ENCODE measurements at regions not wholly inside any gene's neighbourhood (a gene's known extent, or its start where the extent isn't known, plus 50 kb on each side); places are given as distances from the start of the nearest gene placed in this dataset.

DNA sequence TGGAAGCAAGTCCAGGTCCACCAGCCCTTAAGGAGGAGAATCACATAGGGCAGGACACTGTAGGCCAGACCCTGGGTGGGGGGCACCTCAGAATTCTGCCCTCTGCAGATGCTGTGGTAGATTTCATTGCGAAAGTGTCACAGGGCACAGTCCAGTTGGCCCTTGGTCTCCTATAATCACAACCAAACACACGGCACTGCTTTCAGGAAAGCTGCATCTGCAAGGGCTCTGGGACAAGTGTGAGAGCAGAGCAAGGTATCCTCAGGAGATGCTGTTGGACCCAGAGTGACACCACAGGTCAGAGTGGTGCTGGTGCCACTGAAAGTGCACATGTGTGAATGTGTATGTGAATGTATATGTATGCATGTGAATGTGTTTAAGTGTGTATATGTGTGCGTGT lies 88.6 kb upstream of the MBNL2 start:
- peaks cover 3 to 6% of the 10 kb centered on the region in 2 donors for H3K4me1 ChIP-seq (ENCODE audit: control insufficient read depth in 1 of 2, insufficient read depth in 2 of 2, low read length in 2 of 2)
- H3K9me3 ChIP-seq (ENCODE audit: control insufficient read depth in 1 of 2, low read length in 2 of 2), result no peaks in the 10 kb centered on the region
- H3K27ac ChIP-seq (ENCODE audit: low read depth, low read length), result no peak overlapping the region
- H3K4me3 ChIP-seq (ENCODE audit: low read depth in 1 of 2, low read length in 2 of 2), result no peak overlapping the region
- no peaks in the 10 kb centered on the region for H3K36me3 ChIP-seq (ENCODE audit: control insufficient read depth in 1 of 2, insufficient read depth in 2 of 2, low read length in 2 of 2)
- no peak overlapping the region for H3K9ac ChIP-seq (ENCODE audit: low read depth in 1 of 2, low read length in 2 of 2)
- no peaks in the 10 kb centered on the region for H3K27me3 ChIP-seq (ENCODE audit: control insufficient read depth in 1 of 2, insufficient read depth in 2 of 2, low read length in 2 of 2)

GRCh38 chr13:97133955-97134354 lies 88.2 kb upstream of the MBNL2 start:
- no peak overlapping the region for H3K4me3 ChIP-seq (ENCODE audit: low read depth in 1 of 2, low read length in 2 of 2)
- no peaks in the 10 kb centered on the region for H3K9me3 ChIP-seq (ENCODE audit: control insufficient read depth in 1 of 2, low read length in 2 of 2)
- H3K4me1 ChIP-seq (ENCODE audit: control insufficient read depth in 1 of 2, insufficient read depth in 2 of 2, low read length in 2 of 2), result peaks cover 3 to 6% of the 10 kb centered on the region in 2 donors
- no peak overlapping the region for H3K9ac ChIP-seq (ENCODE audit: low read depth in 1 of 2, low read length in 2 of 2)
- no peaks in the 10 kb centered on the region for H3K27me3 ChIP-seq (ENCODE audit: control insufficient read depth in 1 of 2, insufficient read depth in 2 of 2, low read length in 2 of 2)
- H3K36me3 ChIP-seq (ENCODE audit: control insufficient read depth in 1 of 2, insufficient read depth in 2 of 2, low read length in 2 of 2), result no peaks in the 10 kb centered on the region
- no peak overlapping the region for H3K27ac ChIP-seq (ENCODE audit: low read depth, low read length)

DNA sequence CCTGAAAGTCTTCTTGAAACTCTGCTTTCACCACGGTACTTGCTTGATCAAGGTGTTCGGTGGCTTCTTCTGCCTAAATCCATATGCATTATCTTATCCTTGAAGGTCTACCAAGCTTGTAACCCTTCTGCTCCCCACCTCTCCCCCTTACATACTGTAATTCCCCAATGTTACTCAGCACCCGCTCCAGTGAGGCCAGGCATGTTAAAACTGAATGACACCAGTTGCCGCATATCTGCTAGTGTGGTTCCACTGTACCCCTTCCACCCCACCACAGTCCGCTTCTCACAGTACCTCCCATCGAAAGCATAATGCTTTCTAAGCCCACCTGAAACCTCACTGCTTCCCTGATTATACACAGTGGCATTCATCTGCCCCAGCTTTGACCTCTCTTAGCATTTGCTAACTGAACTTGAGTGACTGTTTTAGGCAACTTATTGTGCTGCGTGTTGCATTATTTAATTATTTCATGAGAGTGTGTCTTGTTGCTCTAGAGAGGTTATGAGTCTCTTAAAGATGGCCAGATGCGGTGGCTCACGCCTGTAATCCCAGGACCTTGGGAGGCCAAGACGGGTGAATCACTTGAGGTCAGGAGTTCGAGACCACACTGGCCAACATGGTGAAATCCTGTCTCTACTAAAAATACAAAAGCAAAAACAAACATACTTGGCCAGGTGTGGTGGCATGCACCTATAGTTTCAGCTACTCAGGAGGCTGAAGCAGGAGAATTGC lies 87.6 kb upstream of the MBNL2 start:
- Histone ChIP-seq H3K4me1 (ENCODE audit: control insufficient read depth in 1 of 2, insufficient read depth in 2 of 2, low read length in 2 of 2) (peaks cover 3 to 6% of the 10 kb centered on the region in 2 donors), H3K27ac (ENCODE audit: low read depth, low read length) (no peak overlapping the region), H3K9me3 (ENCODE audit: control insufficient read depth in 1 of 2, low read length in 2 of 2) (no peaks in the 10 kb centered on the region), H3K27me3 (ENCODE audit: control insufficient read depth in 1 of 2, insufficient read depth in 2 of 2, low read length in 2 of 2) (no peaks in the 10 kb centered on the region), H3K36me3 (ENCODE audit: control insufficient read depth in 1 of 2, insufficient read depth in 2 of 2, low read length in 2 of 2) (no peaks in the 10 kb centered on the region), H3K9ac (ENCODE audit: low read depth in 1 of 2, low read length in 2 of 2) (no peak overlapping the region), H3K4me3 (ENCODE audit: low read depth in 1 of 2, low read length in 2 of 2) (no peak overlapping the region)

GRCh38 chr13:97135883-97136282 lies 86.2 kb upstream of the MBNL2 start:
- H3K4me3 ChIP-seq (ENCODE audit: low read depth in 1 of 2, low read length in 2 of 2), result no peak overlapping the region
- no peak overlapping the region for H3K27ac ChIP-seq (ENCODE audit: low read depth, low read length)
- H3K4me1 ChIP-seq (ENCODE audit: control insufficient read depth in 1 of 2, insufficient read depth in 2 of 2, low read length in 2 of 2), result peaks cover 8 to 12% of the 10 kb centered on the region in 2 donors
- H3K9me3 ChIP-seq (ENCODE audit: control insufficient read depth in 1 of 2, low read length in 2 of 2), result no peaks in the 10 kb centered on the region
- no peaks in the 10 kb centered on the region for H3K27me3 ChIP-seq (ENCODE audit: control insufficient read depth in 1 of 2, insufficient read depth in 2 of 2, low read length in 2 of 2)
- H3K9ac ChIP-seq (ENCODE audit: low read depth in 1 of 2, low read length in 2 of 2), result no peak overlapping the region
- H3K36me3 ChIP-seq (ENCODE audit: control insufficient read depth in 1 of 2, insufficient read depth in 2 of 2, low read length in 2 of 2), result no peaks in the 10 kb centered on the region

DNA sequence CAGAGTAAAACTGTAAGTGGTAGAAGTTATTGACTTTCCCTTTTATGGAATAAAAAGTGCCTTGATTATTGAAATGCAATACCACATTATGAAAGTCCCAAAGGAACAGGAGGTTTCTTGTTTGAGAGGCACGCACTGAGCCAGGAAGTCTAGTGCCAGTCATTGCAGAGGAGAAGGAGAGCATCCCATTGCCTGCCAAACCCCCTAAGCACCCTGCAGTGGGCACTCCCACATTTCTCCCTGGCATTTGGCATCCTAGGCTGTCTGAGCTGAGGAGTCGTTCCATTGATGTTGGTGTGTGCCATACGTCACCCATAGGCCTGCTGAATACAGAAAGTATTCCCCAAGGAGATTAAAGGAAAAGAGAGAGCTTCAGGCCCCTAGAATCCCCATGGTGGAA lies 85.7 kb upstream of the MBNL2 start:
- Histone ChIP-seq H3K4me3 (ENCODE audit: low read depth in 1 of 2, low read length in 2 of 2) (no peak overlapping the region), H3K36me3 (ENCODE audit: control insufficient read depth in 1 of 2, insufficient read depth in 2 of 2, low read length in 2 of 2) (no peaks in the 10 kb centered on the region), H3K27me3 (ENCODE audit: control insufficient read depth in 1 of 2, insufficient read depth in 2 of 2, low read length in 2 of 2) (no peaks in the 10 kb centered on the region), H3K9ac (ENCODE audit: low read depth in 1 of 2, low read length in 2 of 2) (no peak overlapping the region), H3K27ac (ENCODE audit: low read depth, low read length) (no peak overlapping the region), H3K4me1 (ENCODE audit: control insufficient read depth in 1 of 2, insufficient read depth in 2 of 2, low read length in 2 of 2) (peaks cover 11 to 17% of the 10 kb centered on the region in 2 donors), H3K9me3 (ENCODE audit: control insufficient read depth in 1 of 2, low read length in 2 of 2) (no peaks in the 10 kb centered on the region)

DNA sequence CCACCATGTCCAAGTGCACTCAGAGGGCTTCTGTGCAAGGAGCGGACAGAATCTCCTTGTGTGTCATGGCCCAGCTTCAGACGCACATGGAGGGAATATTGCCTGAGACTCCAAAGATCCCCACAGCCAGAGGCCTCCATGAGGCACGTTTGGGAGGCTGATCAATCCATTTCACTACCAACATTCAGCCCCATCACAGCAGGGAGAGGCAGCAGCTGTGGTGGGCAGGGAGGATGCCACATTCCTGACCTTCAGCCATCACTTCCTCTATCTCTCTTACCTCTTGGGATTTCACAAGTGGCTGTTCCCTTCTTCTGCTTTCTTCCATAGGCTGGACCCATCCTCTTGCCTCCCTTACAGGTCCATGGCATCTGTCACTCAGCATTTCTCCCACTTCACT lies 82.4 kb upstream of the MBNL2 start:
- H3K36me3 ChIP-seq (ENCODE audit: control insufficient read depth in 1 of 2, insufficient read depth in 2 of 2, low read length in 2 of 2), result no peaks in the 10 kb centered on the region
- H3K9ac ChIP-seq (ENCODE audit: low read depth in 1 of 2, low read length in 2 of 2), result no peak overlapping the region

GRCh38 chr13:97140131-97140530 lies 82.0 kb upstream of the MBNL2 start:
- no peak overlapping the region for H3K27ac ChIP-seq (ENCODE audit: low read depth, low read length)
- no peak overlapping the region for H3K4me3 ChIP-seq (ENCODE audit: low read depth in 1 of 2, low read length in 2 of 2)
- no peaks in the 10 kb centered on the region for H3K36me3 ChIP-seq (ENCODE audit: control insufficient read depth in 1 of 2, insufficient read depth in 2 of 2, low read length in 2 of 2)

More for the DNA sequence above, 82.4 kb upstream of the MBNL2 start:
- H3K4me1 ChIP-seq (ENCODE audit: control insufficient read depth in 1 of 2, insufficient read depth in 2 of 2, low read length in 2 of 2), result peaks cover 12 to 13% of the 10 kb centered on the region in 2 donors
- H3K9me3 ChIP-seq (ENCODE audit: control insufficient read depth in 1 of 2, low read length in 2 of 2), result no peaks in the 10 kb centered on the region
- H3K27ac ChIP-seq (ENCODE audit: low read depth, low read length), result no peak overlapping the region
- no peaks in the 10 kb centered on the region for H3K27me3 ChIP-seq (ENCODE audit: control insufficient read depth in 1 of 2, insufficient read depth in 2 of 2, low read length in 2 of 2)
- H3K4me3 ChIP-seq (ENCODE audit: low read depth in 1 of 2, low read length in 2 of 2), result no peak overlapping the region

DNA sequence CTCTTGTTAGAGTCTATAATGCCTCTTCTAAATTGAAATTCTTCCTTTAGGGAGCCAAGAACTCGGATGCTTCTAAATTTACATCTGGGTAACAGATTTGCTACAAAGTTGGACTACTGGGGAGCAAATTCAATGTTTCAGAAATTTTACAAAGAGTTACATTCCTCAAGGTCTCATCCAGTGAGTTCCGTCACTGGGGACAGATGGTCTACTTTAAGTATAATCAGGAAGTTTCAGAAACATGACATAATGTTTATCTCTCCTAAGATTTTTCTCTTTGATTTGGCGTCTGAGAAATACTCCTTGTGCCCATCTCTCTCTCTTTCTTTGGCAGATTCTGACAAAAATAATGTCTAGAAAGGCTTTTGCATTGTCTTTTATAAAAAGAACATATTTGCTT lies 81.5 kb upstream of the MBNL2 start:
- H3K4me1 ChIP-seq (ENCODE audit: control insufficient read depth in 1 of 2, insufficient read depth in 2 of 2, low read length in 2 of 2), result peaks cover 12 to 13% of the 10 kb centered on the region in 2 donors
- no peak overlapping the region for H3K9ac ChIP-seq (ENCODE audit: low read depth in 1 of 2, low read length in 2 of 2)
- no peak overlapping the region for H3K27ac ChIP-seq (ENCODE audit: low read depth, low read length)
- no peak overlapping the region for H3K4me3 ChIP-seq (ENCODE audit: low read depth in 1 of 2, low read length in 2 of 2)
- no peaks in the 10 kb centered on the region for H3K9me3 ChIP-seq (ENCODE audit: control insufficient read depth in 1 of 2, low read length in 2 of 2)
- H3K27me3 ChIP-seq (ENCODE audit: control insufficient read depth in 1 of 2, insufficient read depth in 2 of 2, low read length in 2 of 2), result no peaks in the 10 kb centered on the region
- no peaks in the 10 kb centered on the region for H3K36me3 ChIP-seq (ENCODE audit: control insufficient read depth in 1 of 2, insufficient read depth in 2 of 2, low read length in 2 of 2)

More at GRCh38 chr13:97140131-97140530, 82.0 kb upstream of the MBNL2 start:
- H3K9ac ChIP-seq (ENCODE audit: low read depth in 1 of 2, low read length in 2 of 2), result no peak overlapping the region
- H3K27me3 ChIP-seq (ENCODE audit: control insufficient read depth in 1 of 2, insufficient read depth in 2 of 2, low read length in 2 of 2), result no peaks in the 10 kb centered on the region
- H3K4me1 ChIP-seq (ENCODE audit: control insufficient read depth in 1 of 2, insufficient read depth in 2 of 2, low read length in 2 of 2), result peaks cover 12 to 13% of the 10 kb centered on the region in 2 donors
- no peaks in the 10 kb centered on the region for H3K9me3 ChIP-seq (ENCODE audit: control insufficient read depth in 1 of 2, low read length in 2 of 2)

GRCh38 chr13:97141097-97141496 lies 81.0 kb upstream of the MBNL2 start:
- Histone ChIP-seq H3K4me3 (ENCODE audit: low read depth in 1 of 2, low read length in 2 of 2) (no peak overlapping the region), H3K9me3 (ENCODE audit: control insufficient read depth in 1 of 2, low read length in 2 of 2) (no peaks in the 10 kb centered on the region), H3K9ac (ENCODE audit: low read depth in 1 of 2, low read length in 2 of 2) (no peak overlapping the region), H3K36me3 (ENCODE audit: control insufficient read depth in 1 of 2, insufficient read depth in 2 of 2, low read length in 2 of 2) (no peaks in the 10 kb centered on the region), H3K27me3 (ENCODE audit: control insufficient read depth in 1 of 2, insufficient read depth in 2 of 2, low read length in 2 of 2) (no peaks in the 10 kb centered on the region), H3K4me1 (ENCODE audit: control insufficient read depth in 1 of 2, insufficient read depth in 2 of 2, low read length in 2 of 2) (peaks cover 12 to 13% of the 10 kb centered on the region in 2 donors), H3K27ac (ENCODE audit: low read depth, low read length) (no peak overlapping the region)

DNA sequence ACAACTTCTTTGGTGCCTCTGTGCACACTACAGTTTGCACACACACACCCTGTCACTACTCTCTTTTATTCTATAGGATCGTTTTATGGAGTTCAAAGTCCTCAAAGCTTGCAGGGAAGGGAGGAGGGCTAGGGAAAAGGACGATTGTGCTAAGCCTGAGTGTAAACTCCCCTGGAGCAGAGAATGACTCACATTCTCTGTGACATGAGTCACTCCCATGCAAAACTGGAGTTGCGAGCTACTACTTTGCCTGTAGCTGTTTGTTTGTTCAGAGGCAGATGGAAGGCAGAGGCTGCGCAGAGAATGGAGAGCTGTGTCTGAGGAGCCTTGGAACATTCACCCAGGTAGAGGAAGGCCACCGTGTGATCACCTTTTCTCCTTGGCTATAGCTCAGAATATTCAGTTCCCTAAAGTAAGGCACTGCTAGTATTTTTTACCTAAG lies 80.5 kb upstream of the MBNL2 start:
- peak overlapping the region; percentile 13 to 51 for H3K9ac ChIP-seq (ENCODE audit: low read depth in 1 of 2, low read length in 2 of 2)
- peak overlapping the region; percentile 63 to 69 for H3K4me3 ChIP-seq (ENCODE audit: low read depth in 1 of 2, low read length in 2 of 2)
- no peaks in the 10 kb centered on the region for H3K36me3 ChIP-seq (ENCODE audit: control insufficient read depth in 1 of 2, insufficient read depth in 2 of 2, low read length in 2 of 2)
- H3K9me3 ChIP-seq (ENCODE audit: control insufficient read depth in 1 of 2, low read length in 2 of 2), result no peaks in the 10 kb centered on the region
- no peaks in the 10 kb centered on the region for H3K27me3 ChIP-seq (ENCODE audit: control insufficient read depth in 1 of 2, insufficient read depth in 2 of 2, low read length in 2 of 2)
- H3K27ac ChIP-seq (ENCODE audit: low read depth, low read length), result peak overlapping the region; percentile 36
- H3K4me1 ChIP-seq (ENCODE audit: control insufficient read depth in 1 of 2, insufficient read depth in 2 of 2, low read length in 2 of 2), result peaks cover 12 to 13% of the 10 kb centered on the region in 2 donors
